Fibroblast of lung (primary cell): ENCODE measurements at regions not wholly inside any gene's neighbourhood (a gene's known extent, or its start where the extent isn't known, plus 50 kb on each side); places are given as distances from the start of the nearest gene placed in this dataset.

Experiments
- CTCF ChIP-seq, 2 donors: IDR thresholded peaks in 1 of 2; conservative IDR thresholded peaks in 1 of 2; 1 replicate in 1 of 2; 2 replicates in 1 of 2; pipeline ENCODE4 v1.5.1; 2011 to 2012; ENCODE audit warnings: low read length in 2 of 2, control low read depth in 1 of 2, inconsistent platforms in 1 of 2, low read depth in 1 of 2, mild to moderate bottlenecking in 1 of 2
- EZH2 ChIP-seq: IDR thresholded peaks from 2 replicates; pipeline ENCODE4 v1.5.1; 2012; ENCODE audit warnings: low read length, control low read depth, mild to moderate bottlenecking; ENCODE audit errors: missing control alignments

GRCh38 chr6:10194816-10195672 lies 219.8 kb downstream of the TFAP2A start:
- no peak for TF ChIP-seq CTCF (conservative IDR thresholded peaks at IDR 0.05 in 1 of 2, IDR thresholded peaks at IDR 0.05 in 1 of 2; ENCODE audit: low read depth in 1 of 2, low read length in 2 of 2)
- TF ChIP-seq EZH2, result no peak
